HFF-Myc (cell line): ENCODE measurements at regions not wholly inside any gene's neighbourhood (a gene's known extent, or its start where the extent isn't known, plus 50 kb on each side); places are given as distances from the start of the nearest gene placed in this dataset.
A peak's percentile ranks its signal among the peaks of the same experiment; 100 is the strongest.

Experiments used
- DNase-seq: peaks from one replicate; pipeline ENCODE4 v3.0.0-alpha.2; 2011; ENCODE audit warnings: low read depth; ENCODE audit errors: extremely low read depth
- H3K4me3 ChIP-seq: replicated peaks from 2 replicates; pipeline ENCODE4 v1.5.1; 2011; ENCODE audit warnings: low read depth, mild to moderate bottlenecking, control low read depth, low read length
- CTCF ChIP-seq: IDR thresholded peaks from 2 replicates; pipeline ENCODE4 v1.5.1; 2012; ENCODE audit warnings: mild to moderate bottlenecking, low read depth, low read length, control low read depth; ENCODE audit errors: missing control alignments

GRCh38 chr6:105510746-105511145 lies 107.9 kb upstream of the PREP start:
- no peak for DNase-seq
- TF ChIP-seq CTCF: no peak
- H3K4me3 ChIP-seq: no peak overlapping the region

GRCh38 chr6:105509506-105510331 lies 106.8 kb upstream of the PREP start:
- DNase-seq: no peak
- no peak overlapping the region for H3K4me3 ChIP-seq
- peak; percentile 39 for TF ChIP-seq CTCF

- no peak overlapping the region for H3K4me3 ChIP-seq
- no peak for DNase-seq
- TF ChIP-seq CTCF: no peak
These were observed 104.9 kb upstream of the PREP start for GRCh38 chr6:105507811-105508210.

- no peak overlapping the region for H3K4me3 ChIP-seq
- TF ChIP-seq CTCF: no peak
- DNase-seq: no peak
These were observed 101.8 kb upstream of the PREP start for GRCh38 chr6:105504706-105505105.

- no peak overlapping the region for H3K4me3 ChIP-seq
- no peak for TF ChIP-seq CTCF
- no peak for DNase-seq
These were observed 100.8 kb upstream of the PREP start for GRCh38 chr6:105503641-105504040.

- no peak for TF ChIP-seq CTCF
- H3K4me3 ChIP-seq: no peak overlapping the region
- no peak for DNase-seq
These were observed 99.0 kb upstream of the PREP start for GRCh38 chr6:105501826-105502344.

- no peak for DNase-seq
- no peak for TF ChIP-seq CTCF
- no peak overlapping the region for H3K4me3 ChIP-seq
These were observed 98.4 kb upstream of the PREP start for GRCh38 chr6:105501246-105501645.
